K562 (cell line): ENCODE measurements at regions not wholly inside any gene's neighbourhood (a gene's known extent, or its start where the extent isn't known, plus 50 kb on each side); places are given as distances from the start of the nearest gene placed in this dataset.

Experiments
- BRF2 ChIP-seq: IDR thresholded peaks from 3 replicates; pipeline ENCODE4 v1.6.1; 2011; ENCODE audit warnings: borderline replicate concordance, mild to moderate bottlenecking; ENCODE audit not compliant: insufficient read length, insufficient read depth
- CBX2 ChIP-seq: fragments of 200-600 bp; sonication (generic); IDR thresholded peaks from one replicate; pipeline ENCODE4 v1.6.1; 2012; ENCODE audit warnings: mild to moderate bottlenecking, low read length, inconsistent platforms; ENCODE audit not compliant: insufficient read depth, poor library complexity, severe bottlenecking
- FOXP4 ChIP-seq: sonication (generic); formaldehyde crosslinking; IDR thresholded peaks from 2 replicates; pipeline ENCODE4 v1.8.0; 2022; ENCODE audit warnings: mild to moderate bottlenecking, missing genetic modification reagents, borderline replicate concordance
- KLF10 ChIP-seq: fragments of 250-450 bp; sonication (Bioruptor Pico); IDR thresholded peaks from 2 replicates; pipeline ENCODE4 v1.6.1; 2021; ENCODE audit warnings: matching md5 sums
- NFE2L1 ChIP-seq: fragments of 450-650 bp; IDR thresholded peaks from 2 replicates; pipeline ENCODE4 v1.6.1; 2016; ENCODE audit warnings: missing genetic modification characterization, low read depth, mild to moderate bottlenecking, missing compliant biosample characterization, moderate library complexity, borderline replicate concordance
- NKRF ChIP-seq: fragments of 450-650 bp; IDR thresholded peaks from 2 replicates; pipeline ENCODE4 v1.6.1; 2016; ENCODE audit warnings: borderline replicate concordance
- ZNF12 ChIP-seq: sonication (generic); formaldehyde crosslinking; IDR thresholded peaks from 2 replicates; pipeline ENCODE4 v1.4.0; 2020; ENCODE audit warnings: mild to moderate bottlenecking, missing genetic modification reagents
- ZNF76 ChIP-seq: fragments of 250-450 bp; sonication (Bioruptor Pico); IDR thresholded peaks from 2 replicates; pipeline ENCODE4 v1.4.0; 2020; ENCODE audit warnings: mild to moderate bottlenecking, moderate library complexity, borderline replicate concordance
- TF ChIP-seq, protein P1 (sequence below): sonication (generic); formaldehyde crosslinking; IDR thresholded peaks from 2 replicates; pipeline ENCODE4 v1.8.0; 2022; ENCODE audit warnings: mild to moderate bottlenecking, missing genetic modification reagents
- TF ChIP-seq, protein P2 (sequence below), 2 experiments: fragments of 450-650 bp in 1 of 2; sonication (generic) in 1 of 2; formaldehyde crosslinking in 1 of 2; IDR thresholded peaks in 1 of 2; conservative IDR thresholded peaks in 1 of 2; 2 replicates each; pipeline versions ENCODE4 v1.6.1 to v1.8.1; 2016 to 2023; ENCODE audit warnings: mild to moderate bottlenecking in 2 of 2, moderate library complexity in 2 of 2, inconsistent platforms in 1 of 2, missing genetic modification reagents in 1 of 2

DNA sequence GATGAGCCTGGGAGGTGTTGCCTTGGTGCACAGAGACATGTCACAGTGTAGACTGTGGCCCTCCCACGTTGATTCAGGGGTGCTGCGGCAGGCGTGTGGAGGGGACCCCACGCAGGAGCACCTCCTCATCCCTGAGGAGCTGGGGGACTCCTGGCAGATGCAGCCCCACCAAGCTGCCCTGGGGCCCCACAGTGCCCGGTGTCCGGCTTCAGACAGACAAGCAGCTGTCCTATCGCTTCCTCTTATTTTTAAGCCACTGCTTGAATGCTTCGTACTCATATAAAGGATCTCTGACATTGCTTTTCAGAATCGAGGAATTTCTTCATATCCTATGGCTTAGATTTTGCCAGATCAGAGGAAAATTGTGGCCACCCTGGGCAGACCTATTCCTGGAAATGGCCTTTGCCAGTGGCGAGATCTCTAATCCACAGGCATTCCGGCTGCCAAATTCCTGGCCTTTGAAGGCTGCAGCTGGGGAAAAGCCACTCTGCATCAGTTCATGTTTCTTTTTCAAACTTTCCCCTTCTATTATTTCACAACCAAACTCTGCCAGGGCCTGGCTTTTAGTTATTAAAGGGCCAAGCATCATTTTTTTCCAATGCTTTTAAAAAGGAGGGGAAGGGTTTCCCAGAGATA lies 337.0 kb downstream of the THBS2 start (continued):
- TF ChIP-seq, protein P1, sequence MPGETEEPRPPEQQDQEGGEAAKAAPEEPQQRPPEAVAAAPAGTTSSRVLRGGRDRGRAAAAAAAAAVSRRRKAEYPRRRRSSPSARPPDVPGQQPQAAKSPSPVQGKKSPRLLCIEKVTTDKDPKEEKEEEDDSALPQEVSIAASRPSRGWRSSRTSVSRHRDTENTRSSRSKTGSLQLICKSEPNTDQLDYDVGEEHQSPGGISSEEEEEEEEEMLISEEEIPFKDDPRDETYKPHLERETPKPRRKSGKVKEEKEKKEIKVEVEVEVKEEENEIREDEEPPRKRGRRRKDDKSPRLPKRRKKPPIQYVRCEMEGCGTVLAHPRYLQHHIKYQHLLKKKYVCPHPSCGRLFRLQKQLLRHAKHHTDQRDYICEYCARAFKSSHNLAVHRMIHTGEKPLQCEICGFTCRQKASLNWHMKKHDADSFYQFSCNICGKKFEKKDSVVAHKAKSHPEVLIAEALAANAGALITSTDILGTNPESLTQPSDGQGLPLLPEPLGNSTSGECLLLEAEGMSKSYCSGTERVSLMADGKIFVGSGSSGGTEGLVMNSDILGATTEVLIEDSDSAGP (CRISPR knock-in tag), result no peak
- TF ChIP-seq KLF10, result no peak
- no peak for TF ChIP-seq ZNF12 (CRISPR knock-in tag)
- TF ChIP-seq NKRF, result no peak
- TF ChIP-seq BRF2, result no peak
- no peak for TF ChIP-seq FOXP4 (CRISPR knock-in tag)
- TF ChIP-seq ZNF76 (CRISPR knock-in tag), result no peak
- no peak for TF ChIP-seq NFE2L1 (tag)
- TF ChIP-seq, protein P2, sequence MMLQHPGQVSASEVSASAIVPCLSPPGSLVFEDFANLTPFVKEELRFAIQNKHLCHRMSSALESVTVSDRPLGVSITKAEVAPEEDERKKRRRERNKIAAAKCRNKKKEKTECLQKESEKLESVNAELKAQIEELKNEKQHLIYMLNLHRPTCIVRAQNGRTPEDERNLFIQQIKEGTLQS (IDR thresholded peaks at IDR 0.05), result no peak
- TF ChIP-seq, protein P2 (CRISPR knock-in tag; conservative IDR thresholded peaks at IDR 0.05), result no peak
- TF ChIP-seq CBX2, result no peak
